Endothelial cell (in vitro differentiated cells): ENCODE measurements at regions not wholly inside any gene's neighbourhood (a gene's known extent, or its start where the extent isn't known, plus 50 kb on each side); places are given as distances from the start of the nearest gene placed in this dataset.

Source experiments
- DNase-seq: peaks from one replicate; pipeline ENCODE4 v3.0.0; 2021; ENCODE audit warnings: low spot score
- H3K27ac Mint-ChIP-seq: one replicate; pipeline ENCODE4 v1.8.0; 2021; ENCODE audit warnings: mixed read lengths, inconsistent platforms; ENCODE audit not compliant: unreplicated experiment
- H3K27me3 Mint-ChIP-seq: one replicate; pipeline ENCODE4 v1.8.0; 2021; ENCODE audit warnings: mild to moderate bottlenecking, moderate library complexity, mixed read lengths, inconsistent platforms; ENCODE audit not compliant: unreplicated experiment
- H3K36me3 Mint-ChIP-seq: one replicate; pipeline ENCODE4 v1.8.0; 2021; ENCODE audit warnings: mild to moderate bottlenecking, low read depth, mixed read lengths, inconsistent platforms; ENCODE audit not compliant: unreplicated experiment
- H3K4me1 Mint-ChIP-seq: one replicate; pipeline ENCODE4 v1.8.0; 2021; ENCODE audit warnings: mild to moderate bottlenecking, mixed read lengths, inconsistent platforms; ENCODE audit not compliant: unreplicated experiment
- H3K4me3 Mint-ChIP-seq: one replicate; pipeline ENCODE4 v1.8.0; 2021; ENCODE audit warnings: mild to moderate bottlenecking, mixed read lengths, inconsistent platforms; ENCODE audit not compliant: unreplicated experiment
- H3K9me3 Mint-ChIP-seq: one replicate; pipeline ENCODE4 v1.8.0; 2021; ENCODE audit warnings: mixed read lengths, inconsistent platforms; ENCODE audit not compliant: unreplicated experiment
- CTCF ChIP-seq: fragments of 200-600 bp; sonication (generic); IDR thresholded peaks from one replicate; pipeline ENCODE4 v1.5.0; 2021; ENCODE audit warnings: antibody characterized with exemption; ENCODE audit not compliant: unreplicated experiment

- Mint-ChIP-seq H3K9me3 (no peaks in the 10 kb centered on the region), H3K4me3 (no peak overlapping the region), H3K27ac (no peak overlapping the region), H3K27me3 (no peaks in the 10 kb centered on the region), H3K36me3 (no peaks in the 10 kb centered on the region), H3K4me1 (no peaks in the 10 kb centered on the region)
- DNase-seq = no peak
- no peak for TF ChIP-seq CTCF
Observed at GRCh38 chr14:54102051-54102456, 145.4 kb upstream of the BMP4 start.

GRCh38 chr14:54102530-54102929 is 145.9 kb upstream of the BMP4 start:
- Mint-ChIP-seq H3K4me1 (no peaks in the 10 kb centered on the region), H3K27me3 (no peaks in the 10 kb centered on the region), H3K9me3 (no peaks in the 10 kb centered on the region), H3K27ac (no peak overlapping the region), H3K36me3 (no peaks in the 10 kb centered on the region), H3K4me3 (no peak overlapping the region)
- DNase-seq = no peak
- no peak for TF ChIP-seq CTCF

GRCh38 chr14:54104601-54105145 is 148.0 kb upstream of the BMP4 start:
- no peak for DNase-seq
- Mint-ChIP-seq H3K27ac (no peak overlapping the region), H3K27me3 (no peaks in the 10 kb centered on the region), H3K4me1 (no peaks in the 10 kb centered on the region), H3K9me3 (no peaks in the 10 kb centered on the region), H3K36me3 (no peaks in the 10 kb centered on the region), H3K4me3 (no peak overlapping the region)
- no peak for TF ChIP-seq CTCF

GRCh38 chr14:54105406-54105805 is 148.8 kb upstream of the BMP4 start:
- Mint-ChIP-seq H3K4me3 (no peak overlapping the region), H3K9me3 (no peaks in the 10 kb centered on the region), H3K4me1 (no peaks in the 10 kb centered on the region), H3K27me3 (no peaks in the 10 kb centered on the region), H3K36me3 (no peaks in the 10 kb centered on the region), H3K27ac (no peak overlapping the region)
- DNase-seq = no peak
- TF ChIP-seq CTCF = no peak

- H3K4me1 Mint-ChIP-seq = no peaks in the 10 kb centered on the region
- no peaks in the 10 kb centered on the region for H3K27me3 Mint-ChIP-seq
- no peaks in the 10 kb centered on the region for H3K9me3 Mint-ChIP-seq
- H3K4me3 Mint-ChIP-seq = no peak overlapping the region
- no peak for DNase-seq
- TF ChIP-seq CTCF = no peak
- no peaks in the 10 kb centered on the region for H3K36me3 Mint-ChIP-seq
- no peak overlapping the region for H3K27ac Mint-ChIP-seq
Observed at GRCh38 chr14:54105898-54106297, 149.3 kb upstream of the BMP4 start.
